GM23248 (cell line): ENCODE measurements at regions not wholly inside any gene's neighbourhood (a gene's known extent, or its start where the extent isn't known, plus 50 kb on each side); places are given as distances from the start of the nearest gene placed in this dataset.

Experiments
- DNase-seq: peaks from one replicate; pipeline ENCODE4 v3.0.0-alpha.2; 2015
- H2AFZ ChIP-seq: fragments of 200-600 bp; sonication (generic); 2 replicates; pipeline ENCODE4 v1.6.1; 2016; ENCODE audit warnings: antibody characterized with exemption
- H3F3A ChIP-seq: fragments of 200-600 bp; sonication (generic); 2 replicates; pipeline ENCODE4 v1.6.1; 2016; ENCODE audit warnings: mild to moderate bottlenecking, antibody characterized with exemption, mixed run types; ENCODE audit not compliant: insufficient read depth
- H3K27ac ChIP-seq: fragments of 200-600 bp; sonication (generic); 2 replicates; pipeline ENCODE4 v1.5.1; 2016; ENCODE audit warnings: mild to moderate bottlenecking
- H3K27me3 ChIP-seq: fragments of 200-600 bp; sonication (generic); replicated peaks from 2 replicates; pipeline ENCODE4 v1.6.1; 2016; ENCODE audit warnings: mild to moderate bottlenecking; ENCODE audit not compliant: insufficient read depth
- H3K36me3 ChIP-seq: fragments of 200-600 bp; sonication (generic); 2 replicates; pipeline ENCODE4 v1.6.1; 2016; ENCODE audit warnings: low read depth, mild to moderate bottlenecking
- H3K4me1 ChIP-seq: fragments of 200-600 bp; sonication (generic); 2 replicates; pipeline ENCODE4 v1.6.1; 2016; ENCODE audit warnings: mild to moderate bottlenecking; ENCODE audit not compliant: insufficient read depth
- H3K4me2 ChIP-seq: fragments of 200-600 bp; sonication (generic); one replicate; pipeline ENCODE4 v1.6.1; 2016; ENCODE audit warnings: mild to moderate bottlenecking; ENCODE audit not compliant: unreplicated experiment
- H3K4me3 ChIP-seq: fragments of 200-600 bp; sonication (generic); 2 replicates; pipeline ENCODE4 v1.5.1; 2016; ENCODE audit warnings: mild to moderate bottlenecking
- H3K79me2 ChIP-seq: fragments of 200-600 bp; sonication (generic); 2 replicates; pipeline ENCODE4 v1.6.1; 2016; ENCODE audit warnings: mild to moderate bottlenecking; ENCODE audit not compliant: insufficient read depth
- H3K9ac ChIP-seq: fragments of 200-600 bp; sonication (generic); 2 replicates; pipeline ENCODE4 v1.6.1; 2016; ENCODE audit warnings: mild to moderate bottlenecking
- H3K9me2 ChIP-seq: fragments of 200-600 bp; sonication (generic); 2 replicates; pipeline ENCODE4 v1.6.1; 2016; ENCODE audit warnings: mixed run types, mild to moderate bottlenecking, moderate library complexity; ENCODE audit not compliant: insufficient read depth
- H3K9me3 ChIP-seq: fragments of 200-600 bp; sonication (generic); one replicate; pipeline ENCODE4 v1.6.1; 2017; ENCODE audit warnings: low read depth
- H4K20me1 ChIP-seq: fragments of 200-600 bp; sonication (generic); 2 replicates; pipeline ENCODE4 v1.6.0; 2016; ENCODE audit not compliant: insufficient read depth
- EZH2 ChIP-seq: fragments of 200-600 bp; sonication (generic); IDR thresholded peaks from 2 replicates; pipeline ENCODE4 v1.6.1; 2018; ENCODE audit warnings: antibody characterized with exemption, mild to moderate bottlenecking; ENCODE audit not compliant: insufficient read depth, poor library complexity, severe bottlenecking
- EZH2phosphoT487 ChIP-seq: fragments of 200-600 bp; sonication (generic); IDR thresholded peaks from 2 replicates; pipeline ENCODE4 v1.6.1; 2018; ENCODE audit warnings: antibody characterized with exemption, moderate library complexity, mild to moderate bottlenecking, low read depth; ENCODE audit not compliant: insufficient read depth
- WGBS, 2 experiments: methylation state at CpG; one replicate each; pipeline ENCODE4 v1.1.6; 2015 to 2017; ENCODE audit warnings: low lambda C conversion rate in 2 of 2, low coverage in 1 of 2; ENCODE audit errors: missing lambda C conversion rate in 2 of 2; 5-methylcytosine and 5-hydroxymethylcytosine counted together
- in situ Hi-C: fragments of 300-500 bp; cut with MboI; formaldehyde crosslinking; loops from 2 replicates; pipeline ENCODE4 v1.15.0; 2020

DNA sequence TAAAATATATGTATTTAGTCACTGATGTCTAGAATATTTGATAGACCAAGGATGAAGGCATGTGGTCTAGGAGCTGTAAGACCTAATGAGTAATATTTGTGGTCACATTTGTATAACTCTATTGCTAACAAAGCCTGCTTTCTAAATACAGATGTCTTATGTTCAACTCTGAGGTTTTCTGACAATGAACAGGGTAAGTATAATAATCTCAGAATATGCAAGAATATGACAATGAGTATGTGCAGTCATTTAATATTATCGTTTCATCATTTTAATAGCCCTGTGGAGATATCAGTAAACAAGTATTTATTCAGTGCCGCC, 389.6 kb downstream of the LRIG3 start:
- Histone ChIP-seq H2AFZ (no peak overlapping the region), H3K79me2 (no peaks in the 10 kb centered on the region), H3F3A (peaks cover 42% of the 10 kb centered on the region), H3K9me2 (no peaks in the 10 kb centered on the region), H3K36me3 (no peaks in the 10 kb centered on the region), H3K27me3 (no peaks in the 10 kb centered on the region), H3K9ac (peak overlapping the region; percentile 55), H3K4me1 (peaks cover 46% of the 10 kb centered on the region), H4K20me1 (no peaks in the 10 kb centered on the region), H3K27ac (peak overlapping the region; percentile 84), H3K4me3 (peak overlapping the region; percentile 64), H3K4me2 (peak overlapping the region; percentile 84), H3K9me3 (no peaks in the 10 kb centered on the region)
- TF ChIP-seq EZH2phosphoT487 = peak; percentile 62; the same call in 1 of the 2 replicates
- no peak for TF ChIP-seq EZH2
- in situ Hi-C loops = loop anchor here (10.0 to 25.0 kb wide), 4 partner anchors 176 to 557 kb away; no protein-coding TSS in a partner anchor
- DNase-seq = peak; percentile 83
- WGBS, 2 experiments = 22% methylated on average over 2 of the region's 2 CpGs

GRCh38 chr12:58532855-58533608, 387.3 kb downstream of the LRIG3 start:
- Histone ChIP-seq H2AFZ (no peak overlapping the region), H4K20me1 (no peaks in the 10 kb centered on the region), H3F3A (peaks cover 48% of the 10 kb centered on the region), H3K4me3 (no peak overlapping the region), H3K9me2 (no peaks in the 10 kb centered on the region), H3K27me3 (no peaks in the 10 kb centered on the region), H3K27ac (no peak overlapping the region), H3K36me3 (no peaks in the 10 kb centered on the region), H3K79me2 (no peaks in the 10 kb centered on the region), H3K4me2 (no peak overlapping the region), H3K4me1 (peaks cover 52% of the 10 kb centered on the region), H3K9me3 (no peaks in the 10 kb centered on the region), H3K9ac (no peak overlapping the region)
- no peak for DNase-seq
- TF ChIP-seq EZH2phosphoT487 = no peak
- TF ChIP-seq EZH2 = no peak
- WGBS, 2 experiments = 88 to 92% methylated on average over 4 of the region's 4 CpGs
- in situ Hi-C loops = loop anchor here (10.0 to 25.0 kb wide), 4 partner anchors 178 to 554 kb away; no protein-coding TSS in a partner anchor

DNA sequence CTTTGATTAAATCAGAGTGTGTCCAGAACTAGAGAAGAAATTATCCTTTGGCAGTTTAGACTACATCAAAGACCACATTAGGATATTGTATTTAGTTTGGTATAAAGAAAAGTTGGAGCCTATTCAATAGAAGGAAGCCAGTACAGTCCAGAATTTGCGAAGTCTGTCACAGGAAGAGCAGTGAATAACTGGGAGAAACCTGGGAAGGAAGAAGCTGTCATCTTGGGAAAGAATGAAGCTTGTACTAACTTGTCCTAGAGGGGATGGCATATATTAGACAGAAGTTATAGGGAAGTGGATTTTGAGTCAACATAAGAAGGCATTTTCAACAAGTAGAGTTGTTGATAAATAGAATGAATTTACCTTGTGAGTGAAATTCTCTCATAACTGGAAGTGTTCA, 386.7 kb downstream of the LRIG3 start:
- peaks cover 46% of the 10 kb centered on the region for H3K4me1 ChIP-seq
- WGBS, 2 experiments = 93 to 97% methylated on average over 1 of the region's 1 CpG
- in situ Hi-C loops = loop anchor here (10.0 to 25.0 kb wide), 4 partner anchors 179 to 554 kb away; no protein-coding TSS in a partner anchor

GRCh38 chr12:58537278-58537677, 383.0 kb downstream of the LRIG3 start:
- Histone ChIP-seq H4K20me1 (no peaks in the 10 kb centered on the region), H3K79me2 (no peaks in the 10 kb centered on the region), H3K27me3 (no peaks in the 10 kb centered on the region), H3K27ac (no peak overlapping the region), H3K9ac (no peak overlapping the region), H3K4me2 (peak overlapping the region; percentile 14), H2AFZ (peak overlapping the region; percentile 12; the same call in 1 of the 2 replicates), H3K9me3 (no peaks in the 10 kb centered on the region), H3K4me3 (no peak overlapping the region), H3K4me1 (peaks cover 34% of the 10 kb centered on the region), H3F3A (peaks cover 28% of the 10 kb centered on the region), H3K36me3 (no peaks in the 10 kb centered on the region), H3K9me2 (no peaks in the 10 kb centered on the region)
- WGBS, 2 experiments = 23 to 25% methylated on average over 5 of the region's 5 CpGs
- TF ChIP-seq EZH2 = no peak
- no peak for TF ChIP-seq EZH2phosphoT487
- in situ Hi-C loops = loop anchor here (10.0 to 25.0 kb wide), 4 partner anchors 182 to 550 kb away; no protein-coding TSS in a partner anchor
- peak; percentile 66 for DNase-seq

More for the DNA sequence above, 386.7 kb downstream of the LRIG3 start:
- Histone ChIP-seq H4K20me1 (no peaks in the 10 kb centered on the region), H3F3A (peaks cover 43% of the 10 kb centered on the region), H3K9me2 (no peaks in the 10 kb centered on the region), H3K4me3 (no peak overlapping the region), H3K9me3 (no peaks in the 10 kb centered on the region), H3K4me2 (no peak overlapping the region), H3K36me3 (no peaks in the 10 kb centered on the region), H3K9ac (no peak overlapping the region), H3K27ac (no peak overlapping the region), H3K27me3 (no peaks in the 10 kb centered on the region), H3K79me2 (no peaks in the 10 kb centered on the region), H2AFZ (no peak overlapping the region)
- TF ChIP-seq EZH2phosphoT487 (no peak), EZH2 (no peak)
- no peak for DNase-seq

- Histone ChIP-seq H3K4me2 (no peak overlapping the region), H2AFZ (no peak overlapping the region), H3K79me2 (no peaks in the 10 kb centered on the region), H3F3A (peaks cover 28% of the 10 kb centered on the region), H3K27ac (no peak overlapping the region), H3K9me2 (no peaks in the 10 kb centered on the region), H3K4me3 (no peak overlapping the region), H3K36me3 (no peaks in the 10 kb centered on the region), H3K9ac (no peak overlapping the region), H3K27me3 (no peaks in the 10 kb centered on the region), H3K9me3 (no peaks in the 10 kb centered on the region), H3K4me1 (peaks cover 34% of the 10 kb centered on the region), H4K20me1 (no peaks in the 10 kb centered on the region)
- in situ Hi-C loops = loop anchor here (10.0 to 25.0 kb wide), 4 partner anchors 184 to 552 kb away; no protein-coding TSS in a partner anchor
- no peak for DNase-seq
- TF ChIP-seq EZH2 (no peak), EZH2phosphoT487 (no peak)
- WGBS, 2 experiments = 85 to 90% methylated on average over 4 of the region's 4 CpGs
These were observed 381.0 kb downstream of the LRIG3 start for GRCh38 chr12:58539295-58539694.
